GM18909 (cell line): ENCODE measurements at regions not wholly inside any gene's neighbourhood (a gene's known extent, or its start where the extent isn't known, plus 50 kb on each side); places are given as distances from the start of the nearest gene placed in this dataset.

Experiments used
- ATAC-seq: cut with Tn5 transposase; IDR thresholded peaks from one replicate; pipeline ENCODE4 v1.9.1; 2021; ENCODE audit warnings: mild to moderate bottlenecking; ENCODE audit not compliant: unreplicated experiment, poor library complexity

- no peak for ATAC-seq
Observed at GRCh38 chr4:10737337-10737736, 52.8 kb upstream of the CLNK start.

GRCh38 chr4:10736895-10737294, 52.3 kb upstream of the CLNK start:
- no peak for ATAC-seq

DNA sequence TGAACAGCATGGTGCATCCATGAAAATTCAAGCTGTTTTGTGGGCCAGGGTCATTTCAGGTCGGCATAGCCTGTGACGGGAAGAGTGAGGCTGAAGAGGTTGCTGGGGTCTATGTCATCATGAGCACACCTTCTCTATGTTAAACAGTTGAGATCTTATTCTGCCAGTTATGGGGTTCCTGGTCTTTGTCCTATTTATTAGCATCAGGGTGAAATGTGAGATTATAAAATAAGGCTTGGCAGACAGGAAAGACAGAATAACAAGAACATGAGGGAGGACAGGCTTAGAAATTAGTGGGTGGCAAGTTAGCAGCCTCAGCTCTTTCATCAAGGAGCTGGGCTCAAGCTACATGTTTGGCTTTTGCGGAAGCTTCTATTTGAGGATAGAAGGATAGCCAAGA, 51.7 kb upstream of the CLNK start:
- no peak for ATAC-seq

- no peak for ATAC-seq
Observed at GRCh38 chr4:10734697-10735096, 50.1 kb upstream of the CLNK start.
